Fibroblast of the aortic adventitia (primary cell): ENCODE measurements at regions not wholly inside any gene's neighbourhood (a gene's known extent, or its start where the extent isn't known, plus 50 kb on each side); places are given as distances from the start of the nearest gene placed in this dataset.

Experiments used
- DNase-seq: peaks from one replicate; pipeline ENCODE4 v3.0.0-alpha.2; 2010; ENCODE audit warnings: low read depth
- H3K4me3 ChIP-seq: 2 replicates; pipeline ENCODE4 v1.5.1; 2011; ENCODE audit warnings: low read depth, mild to moderate bottlenecking, control low read depth, low read length, moderate library complexity
- TF ChIP-seq, protein P1 (sequence below): IDR thresholded peaks from 2 replicates; pipeline ENCODE4 v1.5.1; 2011; ENCODE audit warnings: mild to moderate bottlenecking, low read length, control low read depth, inconsistent platforms; ENCODE audit not compliant: insufficient read depth

DNA sequence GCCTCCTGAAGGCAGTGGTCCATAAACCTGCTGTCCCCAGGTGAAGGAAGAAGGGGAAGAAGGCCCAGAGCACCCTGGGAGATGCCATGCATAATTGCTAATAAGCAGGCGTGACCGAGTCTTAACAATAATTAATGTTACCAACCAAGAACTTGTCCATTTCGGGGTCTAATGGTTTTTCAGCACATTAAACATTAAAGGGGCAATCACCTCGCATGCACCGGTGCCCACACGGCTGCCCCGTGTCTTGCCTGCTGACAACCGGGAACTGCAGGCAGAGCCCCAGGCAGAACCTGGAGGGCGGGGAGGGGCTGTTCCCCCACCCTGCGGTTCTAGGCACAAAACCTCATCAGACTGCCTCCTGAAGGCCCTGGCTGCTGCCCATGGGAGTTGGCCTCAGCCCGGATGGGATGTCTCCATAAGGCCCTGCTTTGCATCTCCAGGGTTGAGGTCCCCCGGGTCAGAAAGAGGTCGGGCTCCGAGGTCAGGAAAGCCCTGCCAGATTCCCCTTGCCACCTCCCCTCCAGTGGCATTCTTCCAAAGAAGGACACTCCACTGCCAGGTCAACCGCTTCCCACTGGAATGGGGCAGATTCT lies 169.0 kb downstream of the BUD13 start:
- DNase-seq: no peak
- H3K4me3 ChIP-seq: no peak overlapping the region
- TF ChIP-seq, protein P1, sequence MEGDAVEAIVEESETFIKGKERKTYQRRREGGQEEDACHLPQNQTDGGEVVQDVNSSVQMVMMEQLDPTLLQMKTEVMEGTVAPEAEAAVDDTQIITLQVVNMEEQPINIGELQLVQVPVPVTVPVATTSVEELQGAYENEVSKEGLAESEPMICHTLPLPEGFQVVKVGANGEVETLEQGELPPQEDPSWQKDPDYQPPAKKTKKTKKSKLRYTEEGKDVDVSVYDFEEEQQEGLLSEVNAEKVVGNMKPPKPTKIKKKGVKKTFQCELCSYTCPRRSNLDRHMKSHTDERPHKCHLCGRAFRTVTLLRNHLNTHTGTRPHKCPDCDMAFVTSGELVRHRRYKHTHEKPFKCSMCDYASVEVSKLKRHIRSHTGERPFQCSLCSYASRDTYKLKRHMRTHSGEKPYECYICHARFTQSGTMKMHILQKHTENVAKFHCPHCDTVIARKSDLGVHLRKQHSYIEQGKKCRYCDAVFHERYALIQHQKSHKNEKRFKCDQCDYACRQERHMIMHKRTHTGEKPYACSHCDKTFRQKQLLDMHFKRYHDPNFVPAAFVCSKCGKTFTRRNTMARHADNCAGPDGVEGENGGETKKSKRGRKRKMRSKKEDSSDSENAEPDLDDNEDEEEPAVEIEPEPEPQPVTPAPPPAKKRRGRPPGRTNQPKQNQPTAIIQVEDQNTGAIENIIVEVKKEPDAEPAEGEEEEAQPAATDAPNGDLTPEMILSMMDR: no peak

DNA sequence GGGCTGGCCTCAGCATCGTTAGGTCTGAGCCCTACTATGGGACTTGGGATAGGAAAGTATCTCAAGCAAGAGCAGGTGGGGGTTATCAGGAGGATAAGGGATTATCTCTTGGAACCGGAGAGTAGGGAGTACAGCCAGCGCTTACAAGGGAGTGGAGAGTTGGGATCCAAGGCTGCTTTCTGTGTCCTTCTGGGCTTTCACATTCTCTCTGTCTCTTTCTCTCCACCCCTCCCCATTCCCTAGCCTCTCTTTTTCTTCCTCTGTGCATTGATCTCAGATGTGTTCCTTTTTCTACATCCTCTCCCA lies 170.2 kb downstream of the BUD13 start:
- H3K4me3 ChIP-seq: no peak overlapping the region
- peak; percentile 10 for DNase-seq
- TF ChIP-seq, protein P1: no peak

DNA sequence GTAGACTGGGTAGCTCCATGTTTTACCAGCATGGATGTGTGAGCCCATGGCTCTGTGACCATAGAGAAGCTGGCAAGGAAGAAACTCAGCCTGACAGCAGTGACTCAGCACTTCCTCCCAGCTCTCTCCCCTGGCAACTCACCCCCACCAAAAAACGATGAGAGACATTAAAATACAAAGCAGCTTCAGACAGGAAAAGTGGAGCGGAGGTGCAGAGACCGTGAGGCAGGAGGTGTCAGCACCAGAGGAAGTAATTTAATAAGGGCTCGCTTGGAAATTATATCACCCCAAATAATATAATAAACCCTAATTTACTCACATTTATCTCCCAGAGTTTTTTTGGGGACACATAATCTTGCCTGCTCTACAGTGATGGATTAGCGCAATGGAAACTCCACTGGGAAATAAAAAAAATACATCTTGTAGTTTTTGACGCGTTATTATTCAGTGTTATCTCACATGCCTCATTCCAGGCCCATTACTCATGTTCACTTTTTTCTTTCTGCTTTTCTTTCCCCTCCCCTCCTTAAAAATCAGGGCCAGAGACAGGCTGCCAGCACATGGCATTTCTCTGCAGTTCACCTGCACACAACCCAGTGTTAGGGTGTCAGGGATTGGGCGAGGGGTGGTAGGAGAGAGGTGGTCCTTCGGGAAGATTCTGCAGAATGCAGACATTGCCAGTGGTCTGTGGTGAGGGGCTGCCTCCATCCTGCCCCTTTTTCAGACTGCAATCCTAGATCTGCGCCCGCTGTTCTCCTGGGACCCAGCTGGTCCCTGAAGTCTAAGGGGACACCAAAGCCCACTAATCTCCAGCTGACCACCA lies 170.8 kb downstream of the BUD13 start:
- DNase-seq: peak; percentile 78
- TF ChIP-seq, protein P1: no peak

DNA sequence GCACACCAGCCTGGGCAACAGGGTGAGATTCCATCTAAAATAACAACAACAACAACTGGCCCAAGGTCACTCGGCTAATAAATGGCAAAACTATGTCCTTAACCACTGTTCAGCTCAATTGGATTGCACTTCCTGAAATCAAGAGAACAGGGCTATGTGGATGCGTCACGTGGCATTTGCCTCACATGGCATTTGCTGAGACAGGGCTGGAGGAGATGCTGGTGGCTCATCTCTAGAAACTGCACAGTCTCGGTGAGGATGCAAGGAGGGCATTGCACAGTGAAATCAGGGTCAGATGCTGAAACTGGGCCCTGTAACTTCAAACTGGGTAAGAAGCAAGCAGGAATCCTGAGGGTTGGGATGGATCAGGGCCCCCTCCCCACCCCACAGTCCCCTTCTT lies 171.9 kb downstream of the BUD13 start:
- no peak for DNase-seq
- TF ChIP-seq, protein P1: no peak
- H3K4me3 ChIP-seq: no peak overlapping the region

More for the DNA sequence above, 170.8 kb downstream of the BUD13 start:
- no peak overlapping the region for H3K4me3 ChIP-seq

DNA sequence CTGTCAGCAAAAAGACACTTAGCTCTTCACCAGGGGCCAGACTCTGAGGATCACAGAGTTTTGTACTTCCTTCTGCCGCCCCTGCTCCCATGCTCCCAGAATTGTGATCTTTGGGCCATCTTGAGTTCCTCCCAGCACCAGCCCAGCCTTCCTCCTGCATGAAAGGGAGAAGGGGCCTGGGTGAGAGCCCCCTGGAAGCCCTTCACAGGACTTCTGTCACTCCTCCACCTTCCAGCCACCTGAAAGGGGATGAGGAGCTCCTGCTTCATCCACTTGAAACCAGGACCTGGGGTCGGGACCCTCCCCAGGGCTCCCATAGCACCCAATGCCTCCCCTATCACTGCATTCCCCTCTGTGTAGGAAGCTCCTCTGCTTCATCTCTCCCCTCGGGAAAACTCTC lies 174.2 kb downstream of the BUD13 start:
- TF ChIP-seq, protein P1: no peak
- H3K4me3 ChIP-seq: no peak overlapping the region
- DNase-seq: no peak

DNA sequence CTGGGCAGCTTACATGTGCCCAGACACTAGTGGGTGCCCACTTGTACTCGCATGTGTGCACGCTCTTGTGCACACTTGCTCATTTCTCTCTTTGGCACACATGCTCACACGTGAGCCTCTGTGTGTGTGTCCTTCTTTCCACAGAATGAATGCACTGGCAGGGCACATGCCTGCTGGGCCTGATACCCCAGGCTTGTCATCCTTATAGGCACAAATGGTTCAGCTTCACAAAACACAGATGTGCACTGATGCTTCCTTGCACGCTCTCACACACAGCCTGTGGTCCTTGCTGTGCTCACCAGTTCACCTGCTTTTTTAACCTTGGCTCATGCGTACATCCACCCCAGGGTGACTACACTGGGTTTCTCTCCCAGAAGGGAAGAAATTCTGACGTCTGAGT lies 174.8 kb downstream of the BUD13 start:
- H3K4me3 ChIP-seq: no peak overlapping the region
- TF ChIP-seq, protein P1: no peak
- DNase-seq: no peak
